ENCODE measurements at regions not wholly inside any gene's neighbourhood (a gene's known extent, or its start where the extent isn't known, plus 50 kb on each side); places are given as distances from the start of the nearest gene placed in this dataset.
"Not testable (repeated sequence)": the region's sequence is repeated elsewhere in the genome, so short reads cannot be mapped to it uniquely, and the experiment has no call there.

DNA sequence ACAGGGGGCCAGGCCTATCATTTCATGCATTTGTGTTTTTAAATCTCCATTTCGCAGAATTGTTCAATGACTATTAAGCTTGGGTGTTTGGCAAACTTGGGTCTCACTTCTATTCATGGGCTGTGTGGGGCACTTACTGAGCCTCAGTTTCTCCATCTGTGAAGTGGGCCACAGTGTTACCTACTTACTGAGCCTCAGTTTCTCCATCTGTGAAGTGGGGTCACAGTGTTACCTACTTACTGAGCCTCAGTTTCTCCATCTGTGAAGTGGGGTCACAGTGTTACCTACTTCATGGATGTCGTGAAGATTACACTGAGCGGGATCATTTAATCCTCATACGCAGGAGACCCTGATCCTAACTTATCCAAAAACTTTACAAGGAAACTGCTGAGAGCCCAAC lies 115.1 kb upstream of the STX18 start:
- Histone ChIP-seq H3K27me3 (ENCODE audit: control insufficient read depth in 1 of 2, insufficient read depth in 2 of 2, low read length in 1 of 2) (no peaks in the 10 kb centered on the region), H3K4me3 (ENCODE audit: low read length in 2 of 2) (no peak overlapping the region), H3K36me3 (ENCODE audit: control insufficient read depth in 1 of 2, insufficient read depth in 2 of 2, low read length in 1 of 2) (no peaks in the 10 kb centered on the region), H3K4me1 (ENCODE audit: control insufficient read depth in 1 of 2, insufficient read depth in 2 of 2, low read length in 2 of 2) (no peaks in the 10 kb centered on the region), H3K9me3 (ENCODE audit: control insufficient read depth, low read length) (peaks cover 2% of the 10 kb centered on the region), H3K27ac (ENCODE audit: low read depth in 1 of 2, low read length in 2 of 2) (no peak overlapping the region)
- ATAC-seq (ENCODE audit: low FRiP score) (no peak), DNase-seq (no peak)
- intact Hi-C loops (cut with DNase I): no loop called here
- 98% methylated on average over 4 of the region's 4 CpGs for WGBS, 2 donors

DNA sequence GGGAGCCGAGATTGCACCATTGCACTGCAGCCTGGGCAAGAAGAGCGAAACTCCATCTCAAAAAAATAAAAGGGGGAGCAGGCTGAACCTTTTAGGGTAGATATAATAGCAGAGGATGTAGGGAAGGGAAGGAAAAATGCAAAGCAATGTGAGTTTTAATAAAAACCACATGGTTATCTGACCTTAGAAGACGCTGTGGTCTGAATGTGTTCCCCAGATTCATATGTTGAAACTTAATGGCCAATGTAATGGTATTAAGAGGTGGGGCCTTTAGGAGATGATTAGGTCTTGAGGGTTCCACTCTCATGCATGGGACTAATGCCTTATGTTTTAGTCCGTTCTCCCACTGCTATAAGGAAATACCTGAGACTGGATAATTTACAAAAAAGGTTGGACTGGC lies 114.1 kb upstream of the STX18 start:
- peaks cover 3% of the 10 kb centered on the region for H3K9me3 ChIP-seq (ENCODE audit: control insufficient read depth, low read length)
- no peaks in the 10 kb centered on the region for H3K36me3 ChIP-seq (ENCODE audit: control insufficient read depth in 1 of 2, insufficient read depth in 2 of 2, low read length in 1 of 2)
- intact Hi-C loops (cut with DNase I): no loop called here
- H3K4me1 ChIP-seq (ENCODE audit: control insufficient read depth in 1 of 2, insufficient read depth in 2 of 2, low read length in 2 of 2): no peaks in the 10 kb centered on the region
- DNase-seq: no peak
- H3K27ac ChIP-seq (ENCODE audit: low read depth in 1 of 2, low read length in 2 of 2): no peak overlapping the region
- H3K27me3 ChIP-seq (ENCODE audit: control insufficient read depth in 1 of 2, insufficient read depth in 2 of 2, low read length in 1 of 2): no peaks in the 10 kb centered on the region
- H3K4me3 ChIP-seq (ENCODE audit: low read length in 2 of 2): no peak overlapping the region
- ATAC-seq (ENCODE audit: low FRiP score): no peak
- 91 to 97% methylated on average over 4 of the region's 4 CpGs for WGBS, 2 donors

DNA sequence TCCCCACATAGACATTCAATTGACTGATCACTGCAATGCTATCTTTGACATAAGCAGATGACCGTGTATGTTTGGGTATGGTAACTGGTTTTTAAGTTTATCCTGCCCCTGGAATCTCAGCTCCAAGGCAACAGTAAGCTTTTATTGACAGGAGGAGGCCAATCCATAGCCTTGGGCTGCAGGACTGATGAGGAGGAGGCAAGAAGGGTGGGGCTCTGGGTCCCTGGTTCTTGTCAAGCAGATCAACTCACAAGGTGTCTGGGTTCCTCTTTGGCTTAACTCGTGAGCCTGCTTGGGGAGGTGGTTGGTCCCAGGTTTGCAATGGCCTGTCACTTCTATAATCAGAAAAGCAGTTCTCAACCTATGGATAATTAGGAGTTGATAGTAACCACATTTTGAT lies 113.2 kb upstream of the STX18 start:
- intact Hi-C loops (cut with DNase I): no loop called here
- no peak overlapping the region for H3K27ac ChIP-seq (ENCODE audit: low read depth in 1 of 2, low read length in 2 of 2)
- no peak for DNase-seq
- H3K9me3 ChIP-seq (ENCODE audit: control insufficient read depth, low read length): peaks cover 3% of the 10 kb centered on the region
- no peak overlapping the region for H3K4me3 ChIP-seq (ENCODE audit: low read length in 2 of 2)
- 92 to 100% methylated on average over 2 of the region's 2 CpGs for WGBS, 2 donors
- H3K4me1 ChIP-seq (ENCODE audit: control insufficient read depth in 1 of 2, insufficient read depth in 2 of 2, low read length in 2 of 2): no peaks in the 10 kb centered on the region
- ATAC-seq (ENCODE audit: low FRiP score): no peak
- H3K36me3 ChIP-seq (ENCODE audit: control insufficient read depth in 1 of 2, insufficient read depth in 2 of 2, low read length in 1 of 2): no peaks in the 10 kb centered on the region
- H3K27me3 ChIP-seq (ENCODE audit: control insufficient read depth in 1 of 2, insufficient read depth in 2 of 2, low read length in 1 of 2): no peaks in the 10 kb centered on the region

DNA sequence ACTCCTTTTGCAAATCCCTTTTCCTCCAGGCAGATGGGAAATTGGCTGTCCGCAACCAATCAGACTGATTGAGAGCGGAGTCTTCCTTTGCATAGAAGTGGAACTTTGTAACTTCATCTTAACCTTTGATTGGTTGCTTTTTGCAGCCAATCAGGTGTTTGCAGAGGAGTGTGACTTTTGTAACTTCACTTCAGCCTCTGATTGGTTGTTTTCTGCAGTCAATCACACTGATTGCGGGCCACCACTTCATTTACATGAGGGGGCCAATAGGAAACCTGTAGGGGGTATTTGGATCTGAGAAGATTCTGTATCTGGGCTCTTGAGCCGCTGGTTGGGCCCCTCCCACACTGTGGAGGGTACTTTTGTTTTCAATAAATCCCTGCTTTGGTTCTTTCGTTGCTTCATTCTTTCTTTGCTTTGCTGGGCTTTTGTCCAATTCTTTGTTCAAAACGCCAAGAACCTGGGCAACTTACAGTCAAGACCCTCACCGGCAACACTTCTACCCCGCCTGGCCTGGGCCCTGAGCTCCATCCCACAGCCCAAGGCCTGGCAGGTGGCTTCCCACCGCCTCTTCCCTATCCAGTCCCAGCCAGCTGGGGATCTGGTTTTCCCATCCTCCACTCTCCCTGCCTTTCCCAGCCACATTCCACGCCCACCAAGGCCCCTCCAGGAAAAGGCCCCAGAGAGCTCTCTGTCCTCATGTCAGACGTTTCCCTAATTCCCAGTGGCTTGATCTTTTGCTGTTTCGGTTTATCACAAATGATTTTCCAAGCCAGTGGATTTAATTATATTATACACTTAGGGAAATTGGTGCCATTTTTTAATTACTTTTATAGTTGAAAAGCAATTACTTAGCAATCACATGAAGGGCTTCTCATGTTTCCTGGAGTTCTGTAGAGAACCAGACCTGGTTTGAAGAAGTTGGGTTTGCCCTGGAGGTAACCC lies 110.2 kb upstream of the STX18 start:
- WGBS, 2 donors: 65 to 70% methylated on average over 12 of the region's 12 CpGs
- intact Hi-C loops (cut with DNase I): no loop called here
- Histone ChIP-seq H3K4me1 (ENCODE audit: control insufficient read depth in 1 of 2, insufficient read depth in 2 of 2, low read length in 2 of 2) (no peaks in the 10 kb centered on the region), H3K27ac (ENCODE audit: low read depth in 1 of 2, low read length in 2 of 2) (no peak overlapping the region), H3K4me3 (ENCODE audit: low read length in 2 of 2) (no peak overlapping the region), H3K36me3 (ENCODE audit: control insufficient read depth in 1 of 2, insufficient read depth in 2 of 2, low read length in 1 of 2) (no peaks in the 10 kb centered on the region), H3K27me3 (ENCODE audit: control insufficient read depth in 1 of 2, insufficient read depth in 2 of 2, low read length in 1 of 2) (no peaks in the 10 kb centered on the region), H3K9me3 (ENCODE audit: control insufficient read depth, low read length) (peaks cover 1% of the 10 kb centered on the region)
- no peak for ATAC-seq (ENCODE audit: low FRiP score)
- no peak for DNase-seq

DNA sequence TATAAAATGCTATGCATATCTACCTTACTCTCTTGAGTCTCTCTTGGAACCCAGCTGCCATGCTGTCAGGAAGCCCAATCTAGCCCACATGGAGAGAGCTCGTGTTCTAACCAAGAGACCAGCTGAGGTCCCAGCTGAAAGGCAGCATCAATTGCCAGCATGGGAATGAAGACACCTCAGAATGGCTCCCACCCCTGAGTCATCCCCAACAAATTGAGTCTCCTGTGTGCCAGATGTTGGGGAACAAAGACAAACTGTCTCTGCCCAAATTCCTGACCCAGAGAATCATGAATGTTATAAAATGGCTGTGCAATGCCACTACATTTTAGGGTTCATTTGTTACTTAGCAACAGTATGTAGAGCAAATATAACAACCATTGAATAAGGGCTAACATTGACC lies 105.2 kb upstream of the STX18 start:
- intact Hi-C loops (cut with DNase I): no loop called here
- Histone ChIP-seq H3K9me3 (ENCODE audit: control insufficient read depth, low read length) (peaks cover 1% of the 10 kb centered on the region), H3K36me3 (ENCODE audit: control insufficient read depth in 1 of 2, insufficient read depth in 2 of 2, low read length in 1 of 2) (no peaks in the 10 kb centered on the region), H3K4me1 (ENCODE audit: control insufficient read depth in 1 of 2, insufficient read depth in 2 of 2, low read length in 2 of 2) (no peaks in the 10 kb centered on the region), H3K27me3 (ENCODE audit: control insufficient read depth in 1 of 2, insufficient read depth in 2 of 2, low read length in 1 of 2) (no peaks in the 10 kb centered on the region), H3K27ac (ENCODE audit: low read depth in 1 of 2, low read length in 2 of 2) (no peak overlapping the region), H3K4me3 (ENCODE audit: low read length in 2 of 2) (no peak overlapping the region)
- 95 to 98% methylated on average over 1 of the region's 1 CpG for WGBS, 2 donors
- ATAC-seq (ENCODE audit: low FRiP score): no peak
- no peak for DNase-seq

DNA sequence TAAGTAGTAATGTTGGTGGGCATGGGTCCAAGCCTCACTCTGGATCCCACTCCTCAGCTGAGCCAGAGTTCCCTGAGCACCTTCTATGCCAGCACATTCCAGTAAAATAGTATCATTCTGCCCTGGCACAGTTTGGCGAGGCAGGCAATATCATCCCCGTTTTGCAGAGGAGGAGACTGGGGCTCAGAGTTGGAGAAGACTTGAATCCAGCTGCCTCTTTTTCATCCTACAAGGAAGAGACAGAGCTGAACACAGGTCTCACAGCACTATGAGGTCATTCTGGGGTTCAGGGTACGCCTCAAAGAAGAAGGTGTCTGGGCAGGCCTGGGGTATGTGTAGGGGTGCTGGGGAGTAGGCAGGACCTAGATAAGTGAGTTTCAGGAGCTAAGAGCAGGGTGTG lies 103.9 kb upstream of the STX18 start:
- ATAC-seq (ENCODE audit: low FRiP score): no peak
- intact Hi-C loops (cut with DNase I): no loop called here

DNA sequence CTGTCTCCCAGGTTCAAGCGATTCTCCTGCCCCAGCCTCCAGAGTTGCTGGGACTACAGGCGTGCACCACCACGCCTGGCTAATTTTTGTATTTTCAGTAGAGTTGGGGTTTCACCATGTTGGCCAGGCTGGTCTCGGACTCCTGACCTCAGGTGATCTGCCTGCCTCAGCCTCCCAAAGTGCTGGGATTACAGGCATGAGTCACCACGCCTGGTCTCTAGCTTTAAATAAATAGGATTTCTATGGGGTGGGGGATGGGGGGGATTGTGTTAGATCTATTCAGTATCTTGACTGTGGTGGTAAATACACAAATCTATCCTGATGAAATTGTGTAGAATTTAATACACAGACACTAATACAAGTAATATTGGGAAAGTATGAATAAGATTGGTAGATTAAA lies 102.4 kb upstream of the STX18 start:
- H3K27me3 ChIP-seq (ENCODE audit: control insufficient read depth in 1 of 2, insufficient read depth in 2 of 2, low read length in 1 of 2); intact Hi-C loops (cut with DNase I); H3K9me3 ChIP-seq (ENCODE audit: control insufficient read depth, low read length); H3K4me1 ChIP-seq (ENCODE audit: control insufficient read depth in 1 of 2, insufficient read depth in 2 of 2, low read length in 2 of 2); ATAC-seq (ENCODE audit: low FRiP score); DNase-seq; H3K4me3 ChIP-seq (ENCODE audit: low read length in 2 of 2); H3K27ac ChIP-seq (ENCODE audit: low read depth in 1 of 2, low read length in 2 of 2); H3K36me3 ChIP-seq (ENCODE audit: control insufficient read depth in 1 of 2, insufficient read depth in 2 of 2, low read length in 1 of 2): not testable (repeated sequence)
- 93 to 96% methylated on average over 5 of the region's 5 CpGs for WGBS, 2 donors

More for the DNA sequence above, 103.9 kb upstream of the STX18 start:
- WGBS, 2 donors: 40% methylated on average over 3 of the region's 3 CpGs
- no peak for DNase-seq
- Histone ChIP-seq H3K4me1 (ENCODE audit: control insufficient read depth in 1 of 2, insufficient read depth in 2 of 2, low read length in 2 of 2) (no peaks in the 10 kb centered on the region), H3K27me3 (ENCODE audit: control insufficient read depth in 1 of 2, insufficient read depth in 2 of 2, low read length in 1 of 2) (no peaks in the 10 kb centered on the region), H3K9me3 (ENCODE audit: control insufficient read depth, low read length) (no peaks in the 10 kb centered on the region), H3K27ac (ENCODE audit: low read depth in 1 of 2, low read length in 2 of 2) (no peak overlapping the region), H3K36me3 (ENCODE audit: control insufficient read depth in 1 of 2, insufficient read depth in 2 of 2, low read length in 1 of 2) (no peaks in the 10 kb centered on the region), H3K4me3 (ENCODE audit: low read length in 2 of 2) (no peak overlapping the region)

DNA sequence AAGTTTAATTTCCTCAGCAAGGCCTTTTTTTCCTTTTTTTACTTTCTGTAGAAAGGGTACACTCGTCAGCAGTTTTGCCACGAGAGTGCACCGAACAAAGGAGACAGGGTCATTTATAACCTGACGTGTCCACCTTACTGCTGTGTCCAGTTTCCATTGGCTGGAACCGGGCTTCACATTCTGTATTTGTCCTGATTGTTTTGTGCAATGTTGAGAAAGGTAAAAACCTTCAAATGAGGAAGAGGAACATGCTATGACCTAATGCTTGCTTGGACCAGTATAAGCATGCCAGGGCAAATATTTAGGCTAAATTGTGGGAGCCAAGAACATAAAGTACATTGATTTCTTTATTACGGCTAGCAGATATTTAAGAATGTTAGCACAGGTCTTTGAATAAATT lies 101.9 kb upstream of the STX18 start:
- H3K4me1 ChIP-seq (ENCODE audit: control insufficient read depth in 1 of 2, insufficient read depth in 2 of 2, low read length in 2 of 2); H3K36me3 ChIP-seq (ENCODE audit: control insufficient read depth in 1 of 2, insufficient read depth in 2 of 2, low read length in 1 of 2); intact Hi-C loops (cut with DNase I); H3K4me3 ChIP-seq (ENCODE audit: low read length in 2 of 2); H3K9me3 ChIP-seq (ENCODE audit: control insufficient read depth, low read length); H3K27me3 ChIP-seq (ENCODE audit: control insufficient read depth in 1 of 2, insufficient read depth in 2 of 2, low read length in 1 of 2); H3K27ac ChIP-seq (ENCODE audit: low read depth in 1 of 2, low read length in 2 of 2); ATAC-seq (ENCODE audit: low FRiP score); DNase-seq: not testable (repeated sequence)
- 72 to 82% methylated on average over 6 of the region's 6 CpGs for WGBS, 2 donors

DNA sequence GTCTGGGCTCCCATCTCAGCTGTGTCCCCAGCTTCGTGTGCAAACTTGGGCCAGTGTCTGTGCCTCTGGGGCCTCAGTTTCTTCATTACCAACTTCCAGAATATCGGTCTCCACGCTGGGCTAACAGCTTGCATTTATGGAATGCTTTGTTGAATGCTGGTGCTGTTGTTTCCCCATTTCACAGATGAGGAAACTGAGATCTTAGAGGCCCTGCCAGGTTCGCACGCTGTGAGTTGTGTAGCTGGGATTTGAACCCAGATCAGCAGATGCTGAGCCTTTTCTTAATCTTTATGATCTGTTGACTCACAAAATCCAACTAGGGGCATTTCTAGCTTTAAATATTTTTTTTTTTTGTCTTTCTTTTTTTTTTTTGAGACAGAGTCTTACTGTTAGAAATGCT lies 101.5 kb upstream of the STX18 start:
- H3K27ac ChIP-seq (ENCODE audit: low read depth in 1 of 2, low read length in 2 of 2): no peak overlapping the region
- intact Hi-C loops (cut with DNase I): no loop called here
- DNase-seq: no peak
- no peak overlapping the region for H3K4me3 ChIP-seq (ENCODE audit: low read length in 2 of 2)
- no peak for ATAC-seq (ENCODE audit: low FRiP score)
- H3K27me3 ChIP-seq (ENCODE audit: control insufficient read depth in 1 of 2, insufficient read depth in 2 of 2, low read length in 1 of 2): no peaks in the 10 kb centered on the region
- H3K9me3 ChIP-seq (ENCODE audit: control insufficient read depth, low read length): no peaks in the 10 kb centered on the region
- 96 to 97% methylated on average over 5 of the region's 5 CpGs for WGBS, 2 donors
- H3K4me1 ChIP-seq (ENCODE audit: control insufficient read depth in 1 of 2, insufficient read depth in 2 of 2, low read length in 2 of 2): no peaks in the 10 kb centered on the region
- no peaks in the 10 kb centered on the region for H3K36me3 ChIP-seq (ENCODE audit: control insufficient read depth in 1 of 2, insufficient read depth in 2 of 2, low read length in 1 of 2)
